ENCODE measurements at regions not wholly inside any gene's neighbourhood (a gene's known extent, or its start where the extent isn't known, plus 50 kb on each side); places are given as distances from the start of the nearest gene placed in this dataset.
"Not testable (repeated sequence)": the region's sequence is repeated elsewhere in the genome, so short reads cannot be mapped to it uniquely, and the experiment has no call there.

DNA sequence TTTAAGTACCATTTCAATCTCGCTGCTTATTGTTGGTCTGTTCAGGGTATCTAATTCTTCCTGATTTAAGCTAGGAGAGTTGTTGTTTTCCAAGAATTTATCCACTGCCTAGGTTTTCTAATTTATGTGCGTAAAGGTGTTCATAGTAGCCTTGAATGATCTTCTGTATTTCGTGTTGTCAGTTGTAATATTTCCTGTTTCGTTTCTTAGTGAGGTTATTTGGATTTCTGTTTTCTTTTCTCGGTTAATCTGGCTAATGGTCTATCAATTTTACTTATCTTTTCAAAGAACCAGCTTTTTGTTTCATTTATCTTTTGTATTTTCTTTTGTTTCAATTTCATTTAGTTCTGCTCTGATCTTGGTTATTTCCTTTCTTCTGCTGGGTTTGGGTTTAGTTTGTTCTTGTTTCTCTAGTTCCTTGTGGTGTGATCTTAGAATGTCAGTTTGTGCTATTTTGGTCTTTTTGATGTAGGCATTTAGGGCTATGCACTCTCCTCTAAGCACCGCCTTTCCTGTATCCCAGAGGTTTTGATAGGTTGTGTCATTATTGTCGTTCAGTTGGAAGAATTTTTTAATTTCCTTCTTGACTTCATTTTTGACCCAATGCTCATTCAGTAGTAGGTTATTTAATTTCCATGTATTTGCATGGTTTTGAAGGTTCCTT, 92.5 kb upstream of the CSRP2 start:
- not testable (repeated sequence) for DNase-seq

DNA sequence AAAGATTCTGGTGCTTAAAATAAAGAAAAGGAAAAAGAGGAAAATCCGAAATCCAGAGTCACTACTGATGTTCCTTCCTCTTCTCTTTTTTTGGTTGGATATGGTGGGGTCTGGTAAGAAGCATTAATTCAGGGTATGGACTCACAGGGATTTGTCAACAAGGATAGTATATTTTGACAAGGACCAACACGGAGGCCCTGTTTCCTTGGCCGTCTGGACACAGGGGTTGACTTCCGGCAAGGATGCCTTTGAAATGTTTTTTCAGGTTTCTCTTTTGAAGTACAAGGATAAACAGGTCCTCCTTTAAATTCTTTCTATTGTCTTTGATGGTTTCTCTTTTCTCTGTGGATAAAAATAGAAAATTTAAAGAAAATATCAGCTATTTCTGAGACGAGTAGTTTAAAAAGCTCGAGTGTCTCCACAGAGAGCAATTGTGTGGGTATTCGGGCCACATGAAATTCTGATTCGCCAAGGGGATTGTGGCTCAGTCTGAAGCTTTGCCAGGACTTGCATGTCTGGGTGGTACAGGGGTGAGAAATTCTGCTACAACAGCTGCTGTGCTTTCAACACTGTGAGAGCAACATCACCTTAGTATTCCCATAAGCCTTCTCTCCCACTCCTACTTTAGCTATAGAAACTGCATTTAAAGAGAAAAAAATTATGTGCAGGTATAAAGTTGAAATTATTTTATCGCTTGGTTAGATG, 88.5 kb upstream of the CSRP2 start:
- no peak for DNase-seq

DNA sequence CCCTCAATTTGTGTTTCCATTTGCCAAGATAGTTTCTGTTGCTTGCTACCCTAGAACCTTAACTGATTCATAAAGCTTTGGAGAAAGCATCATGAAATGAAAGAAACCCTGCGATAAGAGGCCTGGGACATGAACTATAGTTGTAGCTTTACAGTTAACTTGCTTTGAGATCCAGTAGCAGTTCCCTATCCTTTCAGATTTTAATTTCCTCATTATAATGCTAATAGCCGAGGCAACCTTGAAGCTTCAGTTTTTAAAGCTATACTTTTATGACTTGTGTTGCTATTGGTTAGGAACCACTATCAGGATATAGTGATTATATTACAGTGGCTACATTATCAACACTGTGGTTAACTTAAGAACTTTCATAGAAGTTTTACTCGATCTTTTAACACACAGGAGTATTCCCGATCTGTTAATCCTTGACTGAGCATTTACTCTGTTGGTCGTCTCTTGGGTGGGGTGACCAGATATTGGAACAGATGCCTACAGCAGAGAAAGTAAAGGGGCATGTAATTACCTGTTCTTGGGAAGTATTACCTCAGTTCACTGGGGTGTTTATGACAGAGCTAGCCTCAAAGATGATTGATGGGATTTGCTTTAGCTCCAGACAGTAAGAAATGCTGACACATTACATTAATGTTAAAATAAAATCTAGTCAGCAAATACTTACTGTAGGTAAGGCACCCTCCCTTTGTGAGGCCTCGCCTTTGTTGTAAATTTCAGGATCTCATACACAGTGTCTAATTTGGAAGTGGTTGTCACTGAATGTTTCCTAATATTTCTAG, 86.2 kb upstream of the CSRP2 start:
- DNase-seq, result no peak

DNA sequence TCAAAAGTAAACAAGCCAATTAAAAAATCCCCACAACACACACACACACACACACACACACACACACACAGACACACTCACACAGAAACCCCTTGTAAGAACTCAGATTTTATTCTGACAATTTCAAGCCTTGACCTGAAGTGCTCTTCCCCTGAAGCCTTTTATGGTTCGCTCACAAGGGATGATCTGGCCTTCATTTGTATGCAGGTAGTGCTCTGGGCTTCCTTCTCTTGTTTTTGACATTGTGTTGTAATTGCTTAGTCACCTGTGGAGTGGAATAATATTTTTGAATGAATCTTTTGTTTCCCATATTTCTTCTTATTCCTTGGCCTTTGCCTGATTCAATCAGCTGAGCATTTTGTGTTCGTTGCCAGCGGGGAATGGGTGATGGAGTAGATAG, 83.3 kb upstream of the CSRP2 start:
- no peak for DNase-seq

DNA sequence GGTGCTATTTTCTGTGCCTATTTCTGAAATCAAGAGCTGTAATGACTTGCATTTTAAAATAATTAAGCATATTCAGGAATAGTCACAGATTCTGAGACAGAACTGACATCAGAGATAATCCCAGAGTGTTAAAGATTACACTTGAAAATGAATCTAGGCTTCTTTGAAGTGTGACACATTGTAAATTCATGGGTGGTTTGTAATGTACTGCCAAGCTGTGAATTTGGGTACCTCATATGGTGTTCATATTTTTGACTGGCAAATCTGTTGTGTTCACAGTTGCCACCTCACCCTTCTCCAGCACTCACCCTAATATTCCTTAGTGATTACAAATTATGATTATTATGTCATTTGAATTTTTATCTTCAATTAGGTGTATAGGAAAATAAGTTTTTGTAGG, 78.5 kb upstream of the CSRP2 start:
- DNase-seq, result no peak

DNA sequence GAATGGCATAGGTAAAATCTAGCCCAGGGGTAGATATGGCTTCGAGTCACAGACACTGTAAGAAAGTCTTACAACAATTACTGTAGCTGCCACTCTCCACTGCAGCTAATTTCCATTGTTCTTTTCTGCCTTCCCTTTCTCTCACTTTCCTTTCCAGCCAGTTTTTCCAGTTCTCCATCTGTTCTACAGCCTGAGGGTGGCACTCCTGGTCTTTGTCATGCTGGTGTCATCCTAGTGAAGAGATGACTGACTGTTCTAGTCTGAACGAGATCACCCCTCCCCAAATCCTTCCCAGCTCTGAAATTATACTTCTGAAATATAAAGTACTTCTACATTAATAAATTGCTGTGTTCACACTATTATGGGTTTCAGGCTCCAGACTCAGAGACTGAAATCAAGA, 74.2 kb upstream of the CSRP2 start:
- DNase-seq, result no peak

DNA sequence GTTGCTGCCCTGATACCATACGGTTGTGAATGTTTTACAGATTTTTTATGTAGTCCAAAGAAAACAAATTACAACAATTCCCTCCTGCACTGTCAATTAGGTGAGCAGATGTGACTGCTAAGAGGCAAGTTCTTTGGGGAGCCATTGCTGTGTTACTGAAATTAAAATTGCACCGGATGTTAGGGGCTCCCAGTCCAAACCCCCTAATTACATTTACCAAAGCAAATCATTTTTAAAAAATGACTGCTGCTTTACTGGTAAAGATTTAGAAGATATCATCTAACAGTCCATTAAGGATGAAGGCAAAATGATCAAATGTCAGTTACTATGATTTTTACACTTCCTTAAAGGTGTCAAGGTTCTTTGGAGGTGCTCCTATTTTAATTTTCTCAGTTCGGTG, 70.1 kb upstream of the CSRP2 start:
- DNase-seq, result no peak

DNA sequence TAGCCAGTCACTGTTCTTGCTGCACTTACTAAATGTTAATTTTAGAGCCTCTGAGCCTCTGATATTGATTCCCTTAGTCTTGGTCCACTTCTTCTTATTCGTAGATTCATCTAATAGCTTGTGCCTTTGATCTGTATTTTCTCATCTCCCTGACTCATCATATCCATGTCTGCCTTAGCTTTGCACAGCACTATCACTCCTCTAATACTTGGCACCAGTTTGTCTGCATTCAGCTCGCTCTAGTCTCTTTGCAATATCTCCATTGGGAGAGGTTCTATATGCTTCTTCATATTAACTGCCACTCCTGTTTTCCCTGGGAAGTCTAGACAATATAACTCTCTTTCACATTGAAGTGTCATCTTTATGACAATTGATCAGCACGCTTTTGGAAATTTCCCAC, 68.5 kb upstream of the CSRP2 start:
- DNase-seq, result no peak

DNA sequence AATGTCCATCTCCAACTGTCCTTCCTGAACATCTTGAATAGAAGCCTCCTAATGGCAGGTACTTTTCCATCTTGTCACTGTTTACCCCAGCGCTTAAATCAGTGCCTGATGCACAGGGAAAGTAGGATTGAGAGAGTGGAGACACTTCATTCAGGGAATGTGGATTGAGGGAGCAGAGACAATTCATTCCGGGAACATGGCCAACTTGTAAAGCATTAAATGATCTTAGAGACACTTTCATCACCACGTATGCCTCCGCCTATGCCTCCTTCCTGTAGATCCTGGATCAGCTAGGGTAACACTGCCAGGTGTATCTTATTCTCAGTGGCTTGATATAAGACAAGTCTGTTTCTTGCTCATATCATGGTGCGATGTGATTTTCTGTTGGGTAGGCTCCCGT, 67.6 kb upstream of the CSRP2 start:
- DNase-seq, result no peak

DNA sequence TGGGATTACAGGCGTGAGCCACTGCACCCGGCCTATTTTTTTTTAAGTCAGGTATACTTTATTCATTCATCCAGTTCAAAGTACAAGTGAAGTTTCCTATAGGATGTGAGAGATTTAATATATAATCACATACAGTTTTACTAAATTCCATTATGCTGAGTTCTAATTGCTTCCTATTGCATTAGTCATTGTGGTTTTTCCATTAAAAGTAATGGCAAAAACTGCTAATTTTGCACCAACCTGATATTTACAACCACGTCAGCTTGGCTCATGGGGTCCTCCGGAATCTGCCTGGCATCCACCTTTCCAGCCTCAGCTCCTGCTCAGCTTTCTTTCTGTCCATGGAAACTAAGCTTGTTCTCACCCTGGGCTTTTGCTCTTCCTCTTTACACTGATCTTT, 67.0 kb upstream of the CSRP2 start:
- DNase-seq, result no peak

DNA sequence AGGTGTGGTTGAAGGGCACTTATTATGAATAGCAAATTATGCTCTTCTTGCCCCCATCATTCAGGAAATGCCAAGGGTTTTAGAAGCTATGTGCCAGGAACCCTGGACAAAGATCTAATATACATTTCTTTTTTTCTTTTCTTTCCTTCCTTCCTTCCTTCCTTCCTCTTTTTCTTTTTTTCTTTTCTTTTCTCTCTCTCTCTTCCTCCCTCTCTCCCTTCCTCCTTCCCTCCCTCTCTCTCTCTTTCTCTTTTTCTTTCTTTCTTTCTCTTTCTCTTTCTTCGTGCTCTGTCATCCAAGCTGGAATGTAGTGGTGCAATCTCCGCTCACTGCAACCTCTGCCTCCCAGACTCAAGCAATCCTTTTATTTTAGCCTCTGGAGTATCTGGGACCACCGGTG, 66.1 kb upstream of the CSRP2 start:
- DNase-seq, result no peak

DNA sequence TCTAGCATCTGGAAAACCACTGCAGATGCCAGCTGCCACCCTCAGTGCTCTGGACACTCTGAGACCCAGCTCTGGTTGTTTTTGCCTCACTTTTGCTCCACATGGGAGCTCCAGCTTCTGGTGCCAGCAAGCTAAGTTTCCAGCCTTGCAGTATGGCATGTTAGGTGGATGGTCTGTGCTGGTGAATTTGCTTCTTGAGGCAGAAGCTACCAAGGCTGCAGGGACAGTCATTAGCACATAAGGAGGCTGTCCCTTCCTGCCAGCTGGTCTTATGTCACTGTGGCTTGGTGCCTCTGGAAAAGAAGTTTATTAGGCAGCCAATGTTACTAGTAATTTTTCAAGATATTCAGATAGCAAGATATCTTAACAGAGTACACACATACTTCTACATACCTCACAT, 64.2 kb upstream of the CSRP2 start:
- no peak for DNase-seq

DNA sequence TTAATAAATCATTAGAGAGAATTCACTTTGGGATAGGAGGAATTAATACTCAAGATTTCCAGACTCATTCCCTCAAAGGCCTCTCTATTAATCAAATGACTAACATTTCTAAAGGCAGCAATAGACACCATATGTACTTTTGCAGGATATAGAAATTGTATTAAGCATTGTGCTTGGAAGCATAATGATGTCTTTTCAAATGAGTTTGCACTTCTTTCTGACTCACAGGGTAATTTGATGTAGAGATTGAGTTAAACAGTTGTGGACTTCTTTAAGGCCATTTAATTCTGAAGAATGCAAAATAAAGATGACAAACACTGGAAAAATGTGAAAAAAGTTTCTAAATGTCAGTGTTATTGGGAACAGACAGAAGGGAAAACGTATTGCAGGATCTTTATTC, 63.4 kb upstream of the CSRP2 start:
- DNase-seq, result no peak

DNA sequence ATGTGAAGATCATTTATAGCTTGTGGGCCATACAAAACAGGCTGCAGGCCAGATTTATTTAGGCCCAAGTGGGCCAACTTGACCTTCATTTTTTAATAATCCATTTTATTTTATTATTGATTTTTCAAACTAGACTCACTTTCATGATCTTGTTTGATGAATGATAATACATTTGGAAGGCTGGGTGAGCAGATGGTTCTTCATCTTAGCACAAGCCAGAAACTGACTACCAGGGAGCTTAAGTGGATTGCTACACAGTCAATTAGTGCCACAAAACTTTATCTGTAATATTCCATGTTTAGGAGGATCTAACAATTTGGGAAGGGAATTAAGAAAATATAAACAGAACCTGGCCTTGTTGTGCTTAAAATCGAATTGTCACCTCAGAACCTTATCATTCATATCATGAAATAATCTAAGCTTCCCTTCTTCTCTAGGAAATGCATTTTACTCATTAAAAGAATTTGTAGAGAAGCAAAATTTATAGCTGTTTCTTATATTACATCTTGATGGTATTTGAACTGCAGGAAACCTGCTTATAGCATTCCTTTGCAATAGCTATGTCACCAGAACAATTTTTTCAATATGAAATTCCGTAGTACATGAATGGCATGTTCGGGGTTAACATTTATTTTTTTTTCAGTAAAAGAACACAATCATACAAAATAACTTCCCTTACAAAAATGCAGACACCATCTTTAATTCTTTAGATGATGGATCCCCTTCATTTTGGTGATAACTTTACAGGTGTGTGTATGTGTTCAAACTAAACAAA, 62.0 kb upstream of the CSRP2 start:
- DNase-seq, result no peak

DNA sequence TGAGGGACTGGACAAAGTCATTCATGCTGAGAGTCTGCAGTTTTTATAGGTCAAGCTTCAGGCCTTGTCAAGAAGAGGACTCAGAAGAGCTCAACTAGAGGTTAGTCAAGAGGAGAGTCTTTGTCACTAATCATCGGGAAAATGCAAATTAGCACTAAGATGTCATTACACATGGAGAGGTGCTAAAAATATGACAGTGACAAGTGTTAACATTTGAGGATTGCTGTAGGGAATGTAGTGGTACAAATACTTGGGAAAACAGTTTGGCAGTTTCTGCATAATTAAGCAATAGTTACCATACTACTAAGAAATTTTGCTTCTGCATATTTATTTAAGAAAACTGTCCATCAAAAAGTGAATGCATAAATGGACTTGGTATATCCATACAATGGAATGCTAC, 60.9 kb upstream of the CSRP2 start:
- DNase-seq, result peak in 1 of 2 experiments; percentile 8

DNA sequence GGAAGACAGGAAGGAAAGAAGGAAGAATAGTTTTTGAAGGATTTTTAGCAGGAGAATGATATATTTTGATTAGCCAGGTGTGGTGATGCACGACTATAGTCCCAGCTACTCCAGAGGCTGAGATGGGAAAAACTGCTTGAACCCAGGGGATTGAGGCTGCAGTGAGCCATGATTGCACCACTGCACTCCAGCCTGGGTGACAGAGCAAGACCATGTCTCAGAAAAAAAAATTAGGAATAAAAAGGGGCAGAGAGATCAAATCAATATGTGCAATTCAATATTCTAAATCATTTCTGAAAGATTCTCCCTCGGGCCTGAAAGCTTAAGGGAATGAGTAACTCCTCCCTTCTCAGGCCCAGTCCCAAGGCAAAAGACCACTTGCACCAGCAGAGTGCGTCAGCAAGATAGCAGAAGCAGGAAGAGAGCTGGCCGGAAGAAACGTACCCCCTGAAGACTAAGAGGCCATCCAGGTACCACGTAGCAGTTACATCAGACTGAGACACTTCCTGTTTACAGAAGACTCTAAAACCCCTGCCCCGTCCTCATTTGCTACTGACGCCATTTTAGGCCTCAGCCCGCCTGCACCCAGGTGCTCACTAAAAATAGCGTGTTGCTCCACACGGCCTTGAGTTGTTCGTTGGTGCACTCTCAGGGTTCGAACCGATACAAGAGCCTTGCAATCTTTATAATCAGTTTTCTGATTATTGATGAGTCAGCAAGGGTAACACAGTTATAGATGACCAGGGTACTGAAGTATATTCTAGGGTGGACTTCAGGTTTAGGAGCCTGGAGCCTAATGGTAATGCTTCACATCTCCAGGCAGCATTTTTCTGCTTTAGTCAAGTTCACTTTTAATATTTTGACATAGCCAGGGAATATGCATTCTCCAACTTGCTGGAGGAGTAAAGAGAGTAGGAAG, 57.7 kb upstream of the CSRP2 start:
- no peak for DNase-seq

DNA sequence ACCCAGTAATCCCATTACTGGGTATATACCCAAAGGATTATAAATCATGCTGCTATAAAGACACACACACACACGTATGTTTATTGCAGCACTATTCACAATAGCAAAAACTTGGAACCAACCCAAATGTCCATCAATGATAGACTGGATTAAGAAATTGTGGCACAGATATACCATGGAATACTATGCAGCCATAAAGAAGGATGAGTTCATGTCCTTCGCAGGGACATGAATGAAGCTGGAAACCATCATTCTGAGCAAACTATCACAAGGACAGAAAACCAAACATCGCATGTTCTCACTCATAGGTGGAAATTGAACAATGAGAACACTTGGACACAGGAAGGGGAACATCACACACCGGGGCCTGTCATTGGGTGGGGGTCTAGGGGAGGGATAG, 54.6 kb upstream of the CSRP2 start:
- not testable (repeated sequence) for DNase-seq

DNA sequence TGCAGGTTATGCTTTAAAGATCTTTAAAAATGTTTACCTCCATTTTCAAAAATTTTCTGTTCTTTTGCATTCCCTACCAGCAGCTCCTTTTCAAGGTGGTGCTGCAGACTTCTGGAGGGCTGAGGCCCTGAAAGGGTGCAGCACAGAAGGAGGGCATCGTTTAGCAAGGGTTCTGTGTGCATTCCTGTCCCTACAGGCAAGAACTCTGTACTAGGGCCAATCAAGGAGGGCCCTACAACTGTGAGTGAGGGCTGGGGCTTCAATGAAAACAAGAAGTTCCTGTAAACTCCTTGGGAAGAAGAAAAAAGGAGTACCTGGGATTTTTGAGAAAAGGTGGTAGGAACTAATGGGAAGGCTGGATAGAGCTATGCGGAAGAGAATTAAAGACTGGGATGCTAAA, 50.7 kb upstream of the CSRP2 start:
- DNase-seq, result no peak

Data from SHP77 (cell line).